Smooth muscle cell (in vitro differentiated cells): ENCODE measurements at regions not wholly inside any gene's neighbourhood (a gene's known extent, or its start where the extent isn't known, plus 50 kb on each side); places are given as distances from the start of the nearest gene placed in this dataset.

Source experiments
- DNase-seq: peaks from one replicate; lab custom pipeline; 2025; ENCODE audit not compliant: unreplicated experiment; lab: John Stamatoyannopoulos, UW
- H2AFZ ChIP-seq: fragments of 200-600 bp; sonication (generic); 2 replicates; pipeline ENCODE4 v1.6.0; 2016; ENCODE audit warnings: antibody characterized with exemption, low read depth, mild to moderate bottlenecking
- H3F3A ChIP-seq: fragments of 200-600 bp; sonication (generic); 2 replicates; pipeline ENCODE4 v1.6.0; 2017; ENCODE audit warnings: antibody characterized with exemption, low read depth
- H3K27ac ChIP-seq: fragments of 200-600 bp; sonication (generic); 2 replicates; pipeline ENCODE4 v1.5.1; 2016; ENCODE audit warnings: low read depth, mild to moderate bottlenecking
- H3K27me3 ChIP-seq: fragments of 200-600 bp; sonication (generic); 2 replicates; pipeline ENCODE4 v1.6.1; 2016; ENCODE audit warnings: low read depth, mild to moderate bottlenecking
- H3K36me3 ChIP-seq: fragments of 200-600 bp; sonication (generic); 2 replicates; pipeline ENCODE4 v1.5.1; 2016; ENCODE audit warnings: low read depth
- H3K4me1 ChIP-seq: fragments of 200-600 bp; sonication (generic); 2 replicates; pipeline ENCODE4 v1.5.1; 2016; ENCODE audit warnings: low read depth
- H3K4me2 ChIP-seq: fragments of 200-600 bp; sonication (generic); 2 replicates; pipeline ENCODE4 v1.6.0; 2016; ENCODE audit warnings: mild to moderate bottlenecking
- H3K4me3 ChIP-seq: fragments of 200-600 bp; sonication (generic); 2 replicates; pipeline ENCODE4 v1.5.1; 2016; ENCODE audit warnings: mild to moderate bottlenecking
- H3K79me2 ChIP-seq: fragments of 200-600 bp; sonication (generic); 2 replicates; pipeline ENCODE4 v1.6.0; 2016; ENCODE audit warnings: low read depth, mild to moderate bottlenecking
- H3K9ac ChIP-seq: fragments of 200-600 bp; sonication (generic); 2 replicates; pipeline ENCODE4 v1.6.0; 2016; ENCODE audit warnings: low read depth
- H3K9me3 ChIP-seq: fragments of 200-600 bp; sonication (generic); replicated peaks from 2 replicates; pipeline ENCODE4 v1.5.1; 2016; ENCODE audit warnings: low read depth
- H4K20me1 ChIP-seq: fragments of 200-600 bp; sonication (generic); 2 replicates; pipeline ENCODE4 v1.6.0; 2016; ENCODE audit warnings: low read depth
- WGBS: methylation state at CpG from one replicate; pipeline ENCODE4 v1.1.7; 2016; ENCODE audit warnings: low lambda C conversion rate; 5-methylcytosine and 5-hydroxymethylcytosine counted together
- TF ChIP-seq, protein P1 (sequence below): fragments of 200-600 bp; sonication (generic); IDR thresholded peaks from 2 replicates; pipeline ENCODE4 v1.5.1; 2017; ENCODE audit warnings: borderline replicate concordance, mild to moderate bottlenecking, antibody characterized with exemption; ENCODE audit not compliant: insufficient read depth, poor library complexity, severe bottlenecking

DNA sequence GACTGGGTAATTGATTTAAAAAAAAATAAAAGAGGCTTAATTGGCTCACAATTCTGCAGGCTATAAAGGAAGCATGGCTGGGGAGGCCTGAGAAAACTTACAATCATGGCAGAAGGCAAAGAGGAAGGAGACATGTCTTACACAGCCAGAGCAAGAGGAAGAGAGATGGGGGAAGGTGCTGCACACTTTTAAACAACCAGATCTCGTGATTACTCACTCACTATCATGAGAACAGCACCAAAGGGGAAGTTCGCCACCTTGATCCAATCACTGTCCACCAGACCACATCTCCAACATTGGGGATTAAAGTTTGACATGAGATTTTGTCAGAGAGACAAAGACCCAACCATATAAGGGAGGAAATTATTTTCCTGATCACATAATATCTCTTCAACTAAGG is 138.8 kb upstream of the NR4A3 start:
- WGBS, result 86% methylated on average over 2 of the region's 2 CpGs
- DNase-seq, result no peak

DNA sequence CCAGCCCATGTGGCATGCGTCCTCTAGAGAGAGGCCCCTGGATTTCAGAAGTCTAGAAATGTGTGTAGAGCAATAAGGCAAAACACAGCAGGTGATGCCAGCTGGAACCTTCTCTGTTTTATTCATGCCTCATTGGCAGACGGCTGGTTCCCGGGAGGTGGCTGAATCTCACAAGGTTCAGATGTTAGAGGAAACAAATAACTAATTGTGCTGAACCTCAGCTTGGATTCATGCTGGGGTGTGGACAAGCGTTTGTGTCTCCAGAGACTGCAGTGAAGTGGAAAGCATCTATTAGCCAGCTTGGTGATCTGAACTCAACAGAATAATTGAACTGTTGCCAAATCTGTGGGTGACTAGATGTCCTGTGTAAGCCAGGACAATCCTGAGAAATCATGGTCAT is 131.1 kb upstream of the NR4A3 start:
- Histone ChIP-seq H2AFZ (no peak overlapping the region), H3K27me3 (no peaks in the 10 kb centered on the region), H3K4me3 (no peak overlapping the region), H3K36me3 (no peaks in the 10 kb centered on the region), H3K4me2 (no peak overlapping the region), H3K9ac (no peak overlapping the region), H3K4me1 (no peaks in the 10 kb centered on the region), H3K79me2 (no peaks in the 10 kb centered on the region), H3K27ac (no peak overlapping the region), H3F3A (no peaks in the 10 kb centered on the region), H3K9me3 (no peaks in the 10 kb centered on the region), H4K20me1 (no peaks in the 10 kb centered on the region)
- 92% methylated on average over 4 of the region's 4 CpGs for WGBS
- TF ChIP-seq, protein P1, sequence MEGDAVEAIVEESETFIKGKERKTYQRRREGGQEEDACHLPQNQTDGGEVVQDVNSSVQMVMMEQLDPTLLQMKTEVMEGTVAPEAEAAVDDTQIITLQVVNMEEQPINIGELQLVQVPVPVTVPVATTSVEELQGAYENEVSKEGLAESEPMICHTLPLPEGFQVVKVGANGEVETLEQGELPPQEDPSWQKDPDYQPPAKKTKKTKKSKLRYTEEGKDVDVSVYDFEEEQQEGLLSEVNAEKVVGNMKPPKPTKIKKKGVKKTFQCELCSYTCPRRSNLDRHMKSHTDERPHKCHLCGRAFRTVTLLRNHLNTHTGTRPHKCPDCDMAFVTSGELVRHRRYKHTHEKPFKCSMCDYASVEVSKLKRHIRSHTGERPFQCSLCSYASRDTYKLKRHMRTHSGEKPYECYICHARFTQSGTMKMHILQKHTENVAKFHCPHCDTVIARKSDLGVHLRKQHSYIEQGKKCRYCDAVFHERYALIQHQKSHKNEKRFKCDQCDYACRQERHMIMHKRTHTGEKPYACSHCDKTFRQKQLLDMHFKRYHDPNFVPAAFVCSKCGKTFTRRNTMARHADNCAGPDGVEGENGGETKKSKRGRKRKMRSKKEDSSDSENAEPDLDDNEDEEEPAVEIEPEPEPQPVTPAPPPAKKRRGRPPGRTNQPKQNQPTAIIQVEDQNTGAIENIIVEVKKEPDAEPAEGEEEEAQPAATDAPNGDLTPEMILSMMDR, result no peak
- DNase-seq, result no peak

More for the DNA sequence above, 138.8 kb upstream of the NR4A3 start:
- Histone ChIP-seq H3K27ac (no peak overlapping the region), H3K9ac (no peak overlapping the region), H2AFZ (no peak overlapping the region), H3K79me2 (no peaks in the 10 kb centered on the region), H3K36me3 (no peaks in the 10 kb centered on the region), H3K9me3 (no peaks in the 10 kb centered on the region), H3K4me1 (no peaks in the 10 kb centered on the region), H3K4me3 (no peak overlapping the region), H4K20me1 (no peaks in the 10 kb centered on the region), H3K27me3 (no peaks in the 10 kb centered on the region), H3K4me2 (no peak overlapping the region), H3F3A (no peaks in the 10 kb centered on the region)
- TF ChIP-seq, protein P1, result no peak

DNA sequence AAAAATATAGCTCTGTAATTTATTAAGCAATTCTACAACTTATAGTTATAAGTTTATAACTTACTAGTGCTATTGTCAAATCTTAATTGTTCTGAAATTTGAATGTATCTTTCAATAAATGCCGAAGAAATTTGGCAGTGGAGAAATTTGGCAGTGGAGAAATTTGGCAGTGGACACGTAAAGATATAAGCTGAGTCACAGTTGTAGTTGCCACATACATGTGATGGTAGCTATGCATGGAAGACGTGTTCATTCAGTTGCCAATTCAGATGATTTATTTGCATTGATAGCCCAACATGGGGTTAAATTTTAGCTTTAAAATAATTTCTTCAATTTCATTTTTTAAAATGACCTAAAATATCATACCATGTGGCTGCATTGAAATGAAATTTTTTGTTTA is 127.8 kb upstream of the NR4A3 start:
- no peak overlapping the region for H3K9ac ChIP-seq
- H3F3A ChIP-seq, result no peaks in the 10 kb centered on the region
- 91% methylated on average over 3 of the region's 3 CpGs for WGBS

DNA sequence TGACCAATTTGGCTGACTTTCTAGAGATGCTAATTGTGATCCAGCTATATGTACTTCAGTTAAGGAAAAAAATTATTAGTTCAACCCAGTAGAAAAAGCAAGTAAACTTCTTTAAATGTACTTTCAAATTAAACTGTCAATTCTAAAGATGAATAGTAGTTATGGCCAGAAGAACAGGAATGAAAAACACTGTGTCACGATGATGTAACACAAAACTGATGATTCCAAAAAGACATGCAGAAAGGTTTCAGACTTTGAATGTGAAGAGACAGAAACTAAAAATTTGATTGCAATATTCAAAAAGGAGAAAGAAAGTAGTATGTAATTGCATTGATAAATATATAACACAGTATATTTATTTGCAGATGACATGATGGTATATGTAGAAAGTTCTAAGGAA is 127.3 kb upstream of the NR4A3 start:
- DNase-seq, result no peak
- WGBS, result 90% methylated on average over 1 of the region's 1 CpG
- Histone ChIP-seq H2AFZ (no peak overlapping the region), H3K79me2 (no peaks in the 10 kb centered on the region), H3K4me3 (no peak overlapping the region), H3F3A (no peaks in the 10 kb centered on the region), H4K20me1 (no peaks in the 10 kb centered on the region), H3K27me3 (no peaks in the 10 kb centered on the region), H3K27ac (no peak overlapping the region), H3K36me3 (no peaks in the 10 kb centered on the region), H3K9me3 (no peaks in the 10 kb centered on the region), H3K9ac (no peak overlapping the region), H3K4me2 (no peak overlapping the region), H3K4me1 (no peaks in the 10 kb centered on the region)
- TF ChIP-seq, protein P1, result no peak

More for the DNA sequence above, 127.8 kb upstream of the NR4A3 start:
- H3K27me3 ChIP-seq, result no peaks in the 10 kb centered on the region
- DNase-seq, result no peak
- no peak overlapping the region for H3K4me3 ChIP-seq
- H3K79me2 ChIP-seq, result no peaks in the 10 kb centered on the region
- no peak overlapping the region for H2AFZ ChIP-seq
- H3K4me1 ChIP-seq, result no peaks in the 10 kb centered on the region
- no peaks in the 10 kb centered on the region for H3K36me3 ChIP-seq
- H4K20me1 ChIP-seq, result no peaks in the 10 kb centered on the region
- TF ChIP-seq, protein P1, result no peak
- no peak overlapping the region for H3K27ac ChIP-seq
- no peak overlapping the region for H3K4me2 ChIP-seq
- H3K9me3 ChIP-seq, result no peaks in the 10 kb centered on the region
